Smooth muscle cell (in vitro differentiated cells): ENCODE measurements at regions not wholly inside any gene's neighbourhood (a gene's known extent, or its start where the extent isn't known, plus 50 kb on each side); places are given as distances from the start of the nearest gene placed in this dataset.

Source experiments
- DNase-seq: peaks from one replicate; lab custom pipeline; 2025; ENCODE audit not compliant: unreplicated experiment; lab: John Stamatoyannopoulos, UW
- H2AFZ ChIP-seq: fragments of 200-600 bp; sonication (generic); 2 replicates; pipeline ENCODE4 v1.6.0; 2016; ENCODE audit warnings: antibody characterized with exemption, low read depth, mild to moderate bottlenecking
- H3F3A ChIP-seq: fragments of 200-600 bp; sonication (generic); 2 replicates; pipeline ENCODE4 v1.6.0; 2017; ENCODE audit warnings: antibody characterized with exemption, low read depth
- H3K27ac ChIP-seq: fragments of 200-600 bp; sonication (generic); 2 replicates; pipeline ENCODE4 v1.5.1; 2016; ENCODE audit warnings: low read depth, mild to moderate bottlenecking
- H3K27me3 ChIP-seq: fragments of 200-600 bp; sonication (generic); 2 replicates; pipeline ENCODE4 v1.6.1; 2016; ENCODE audit warnings: low read depth, mild to moderate bottlenecking
- H3K36me3 ChIP-seq: fragments of 200-600 bp; sonication (generic); 2 replicates; pipeline ENCODE4 v1.5.1; 2016; ENCODE audit warnings: low read depth
- H3K4me1 ChIP-seq: fragments of 200-600 bp; sonication (generic); 2 replicates; pipeline ENCODE4 v1.5.1; 2016; ENCODE audit warnings: low read depth
- H3K4me2 ChIP-seq: fragments of 200-600 bp; sonication (generic); 2 replicates; pipeline ENCODE4 v1.6.0; 2016; ENCODE audit warnings: mild to moderate bottlenecking
- H3K4me3 ChIP-seq: fragments of 200-600 bp; sonication (generic); 2 replicates; pipeline ENCODE4 v1.5.1; 2016; ENCODE audit warnings: mild to moderate bottlenecking
- H3K79me2 ChIP-seq: fragments of 200-600 bp; sonication (generic); 2 replicates; pipeline ENCODE4 v1.6.0; 2016; ENCODE audit warnings: low read depth, mild to moderate bottlenecking
- H3K9ac ChIP-seq: fragments of 200-600 bp; sonication (generic); 2 replicates; pipeline ENCODE4 v1.6.0; 2016; ENCODE audit warnings: low read depth
- H3K9me3 ChIP-seq: fragments of 200-600 bp; sonication (generic); replicated peaks from 2 replicates; pipeline ENCODE4 v1.5.1; 2016; ENCODE audit warnings: low read depth
- H4K20me1 ChIP-seq: fragments of 200-600 bp; sonication (generic); 2 replicates; pipeline ENCODE4 v1.6.0; 2016; ENCODE audit warnings: low read depth
- WGBS: methylation state at CpG from one replicate; pipeline ENCODE4 v1.1.7; 2016; ENCODE audit warnings: low lambda C conversion rate; 5-methylcytosine and 5-hydroxymethylcytosine counted together
- TF ChIP-seq, protein P1 (sequence below): fragments of 200-600 bp; sonication (generic); IDR thresholded peaks from 2 replicates; pipeline ENCODE4 v1.5.1; 2017; ENCODE audit warnings: borderline replicate concordance, mild to moderate bottlenecking, antibody characterized with exemption; ENCODE audit not compliant: insufficient read depth, poor library complexity, severe bottlenecking

DNA sequence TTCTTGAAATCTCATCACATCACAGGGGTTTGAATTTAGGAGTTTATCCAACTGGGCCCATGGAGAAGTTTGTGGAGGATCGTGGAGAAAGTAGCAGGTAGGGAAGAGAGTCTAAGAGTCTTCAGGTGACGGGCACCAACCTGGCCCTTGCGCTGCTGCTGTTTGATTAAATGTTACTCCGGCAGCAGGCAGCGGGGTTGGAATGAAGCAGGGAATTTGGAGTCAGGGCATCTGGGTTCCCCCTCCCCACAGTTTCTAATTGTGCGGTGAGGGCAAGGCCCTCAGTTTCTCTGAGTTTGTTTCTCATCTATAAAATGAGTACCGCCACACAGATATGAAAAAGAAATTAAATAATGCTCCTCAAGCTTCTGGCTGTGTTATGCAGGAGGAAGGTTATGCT is 182.9 kb upstream of the RGMA start:
- Histone ChIP-seq H2AFZ (no peak overlapping the region), H3K4me2 (no peak overlapping the region), H3K36me3 (no peaks in the 10 kb centered on the region), H3K4me1 (peaks cover 13% of the 10 kb centered on the region), H4K20me1 (no peaks in the 10 kb centered on the region), H3K4me3 (no peak overlapping the region), H3K27ac (no peak overlapping the region), H3K9me3 (peaks cover 5% of the 10 kb centered on the region), H3K79me2 (no peaks in the 10 kb centered on the region), H3K9ac (no peak overlapping the region), H3K27me3 (no peaks in the 10 kb centered on the region), H3F3A (no peaks in the 10 kb centered on the region)
- TF ChIP-seq, protein P1, sequence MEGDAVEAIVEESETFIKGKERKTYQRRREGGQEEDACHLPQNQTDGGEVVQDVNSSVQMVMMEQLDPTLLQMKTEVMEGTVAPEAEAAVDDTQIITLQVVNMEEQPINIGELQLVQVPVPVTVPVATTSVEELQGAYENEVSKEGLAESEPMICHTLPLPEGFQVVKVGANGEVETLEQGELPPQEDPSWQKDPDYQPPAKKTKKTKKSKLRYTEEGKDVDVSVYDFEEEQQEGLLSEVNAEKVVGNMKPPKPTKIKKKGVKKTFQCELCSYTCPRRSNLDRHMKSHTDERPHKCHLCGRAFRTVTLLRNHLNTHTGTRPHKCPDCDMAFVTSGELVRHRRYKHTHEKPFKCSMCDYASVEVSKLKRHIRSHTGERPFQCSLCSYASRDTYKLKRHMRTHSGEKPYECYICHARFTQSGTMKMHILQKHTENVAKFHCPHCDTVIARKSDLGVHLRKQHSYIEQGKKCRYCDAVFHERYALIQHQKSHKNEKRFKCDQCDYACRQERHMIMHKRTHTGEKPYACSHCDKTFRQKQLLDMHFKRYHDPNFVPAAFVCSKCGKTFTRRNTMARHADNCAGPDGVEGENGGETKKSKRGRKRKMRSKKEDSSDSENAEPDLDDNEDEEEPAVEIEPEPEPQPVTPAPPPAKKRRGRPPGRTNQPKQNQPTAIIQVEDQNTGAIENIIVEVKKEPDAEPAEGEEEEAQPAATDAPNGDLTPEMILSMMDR, result no peak
- DNase-seq, result no peak
- 95% methylated on average over 7 of the region's 7 CpGs for WGBS

DNA sequence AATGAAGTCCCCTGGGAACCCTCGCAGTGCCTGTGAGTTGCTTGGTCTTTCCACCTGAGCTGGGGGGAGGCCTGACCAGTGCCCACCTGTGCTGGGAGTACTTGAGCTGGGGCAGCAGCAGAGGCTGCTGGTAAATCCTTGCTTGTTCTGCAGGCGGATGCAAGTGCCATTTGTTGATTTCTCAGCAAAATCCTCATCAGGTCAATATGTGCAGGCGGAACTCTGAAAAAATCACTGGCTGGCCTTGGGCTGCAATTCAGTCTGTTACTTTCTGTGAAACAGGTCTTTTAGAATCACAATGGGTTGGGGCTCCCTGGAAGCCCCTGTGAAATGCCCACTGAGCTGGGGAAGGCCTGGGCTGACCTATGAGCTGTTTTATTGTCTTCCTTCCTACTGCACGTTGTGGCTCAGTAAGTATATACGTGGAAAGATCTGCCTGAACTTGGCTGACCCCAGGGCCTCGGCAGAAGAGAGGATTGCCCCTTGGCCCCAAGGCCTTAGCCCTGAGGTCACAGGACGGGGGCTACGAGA is 182.0 kb upstream of the RGMA start:
- Histone ChIP-seq H3K79me2 (no peaks in the 10 kb centered on the region), H3K4me2 (no peak overlapping the region), H3K9ac (no peak overlapping the region), H3K4me1 (peaks cover 13% of the 10 kb centered on the region), H3K4me3 (no peak overlapping the region), H4K20me1 (no peaks in the 10 kb centered on the region), H3K27ac (no peak overlapping the region), H3K36me3 (no peaks in the 10 kb centered on the region), H3K27me3 (no peaks in the 10 kb centered on the region), H2AFZ (no peak overlapping the region), H3K9me3 (peaks cover 5% of the 10 kb centered on the region), H3F3A (no peaks in the 10 kb centered on the region)
- 82% methylated on average over 8 of the region's 8 CpGs for WGBS
- TF ChIP-seq, protein P1, result no peak
- no peak for DNase-seq

DNA sequence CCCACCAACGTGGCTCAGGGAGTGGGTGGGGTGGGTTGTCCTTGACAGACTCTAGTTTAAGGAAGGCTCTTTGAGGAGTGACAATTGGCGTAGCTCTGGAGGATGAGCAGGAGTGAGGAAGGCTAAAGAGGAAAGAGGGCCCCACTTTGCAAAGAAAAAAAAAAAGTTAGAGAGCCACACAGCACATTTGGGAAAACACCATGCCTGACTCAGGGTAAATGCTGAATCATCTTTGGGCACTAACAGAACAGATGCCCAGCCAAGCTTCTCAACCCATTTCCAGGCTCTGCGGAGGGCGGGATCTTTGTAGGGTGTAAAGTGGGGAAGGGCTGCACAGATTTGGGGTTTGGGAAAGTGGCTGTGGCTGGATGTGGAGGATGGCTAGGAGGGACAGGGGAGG is 179.1 kb upstream of the RGMA start:
- WGBS, result 96% methylated on average over 4 of the region's 4 CpGs
- H2AFZ ChIP-seq, result no peak overlapping the region
- no peaks in the 10 kb centered on the region for H4K20me1 ChIP-seq
- H3F3A ChIP-seq, result no peaks in the 10 kb centered on the region
- H3K27me3 ChIP-seq, result no peaks in the 10 kb centered on the region
- no peak overlapping the region for H3K4me2 ChIP-seq
- H3K9me3 ChIP-seq, result peaks cover 5% of the 10 kb centered on the region
- no peak overlapping the region for H3K9ac ChIP-seq
- H3K36me3 ChIP-seq, result no peaks in the 10 kb centered on the region
- H3K79me2 ChIP-seq, result no peaks in the 10 kb centered on the region
- H3K4me3 ChIP-seq, result no peak overlapping the region
- no peak for DNase-seq
- H3K27ac ChIP-seq, result no peak overlapping the region
- TF ChIP-seq, protein P1, result no peak
- peaks cover 10% of the 10 kb centered on the region for H3K4me1 ChIP-seq

DNA sequence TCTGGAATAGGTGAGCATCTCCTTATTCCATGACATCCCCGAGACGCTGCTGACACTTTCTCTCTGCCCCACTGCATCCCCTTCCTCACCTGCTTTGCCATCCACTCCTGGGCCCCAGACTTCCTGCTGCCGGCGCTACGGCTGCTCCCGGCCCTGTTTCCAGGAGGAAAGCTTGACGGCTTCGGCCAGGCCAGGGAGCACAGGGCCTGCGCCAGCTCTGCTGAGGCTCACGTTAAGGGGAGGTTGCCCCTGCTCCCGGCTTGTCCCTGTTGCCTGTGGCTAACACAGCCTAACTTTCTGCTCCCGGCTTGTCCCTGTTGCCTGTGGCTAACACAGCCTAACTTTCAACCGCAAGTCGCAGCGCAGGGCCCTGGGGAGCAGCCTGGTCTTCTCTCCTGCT is 177.3 kb upstream of the RGMA start:
- H2AFZ ChIP-seq, result no peak overlapping the region
- H3K9ac ChIP-seq, result no peak overlapping the region
- no peak overlapping the region for H3K4me2 ChIP-seq
- H3K9me3 ChIP-seq, result peaks cover 4% of the 10 kb centered on the region
- H3K27ac ChIP-seq, result no peak overlapping the region
- H4K20me1 ChIP-seq, result no peaks in the 10 kb centered on the region
- H3K27me3 ChIP-seq, result no peaks in the 10 kb centered on the region
- no peak for DNase-seq
- no peak overlapping the region for H3K4me3 ChIP-seq
- TF ChIP-seq, protein P1, result no peak
- H3K36me3 ChIP-seq, result no peaks in the 10 kb centered on the region
- no peaks in the 10 kb centered on the region for H3F3A ChIP-seq
- H3K4me1 ChIP-seq, result peaks cover 10% of the 10 kb centered on the region
- 94% methylated on average over 15 of the region's 15 CpGs for WGBS
- H3K79me2 ChIP-seq, result no peaks in the 10 kb centered on the region
